ENCODE measurements at regions not wholly inside any gene's neighbourhood (a gene's known extent, or its start where the extent isn't known, plus 50 kb on each side); places are given as distances from the start of the nearest gene placed in this dataset.

DNA sequence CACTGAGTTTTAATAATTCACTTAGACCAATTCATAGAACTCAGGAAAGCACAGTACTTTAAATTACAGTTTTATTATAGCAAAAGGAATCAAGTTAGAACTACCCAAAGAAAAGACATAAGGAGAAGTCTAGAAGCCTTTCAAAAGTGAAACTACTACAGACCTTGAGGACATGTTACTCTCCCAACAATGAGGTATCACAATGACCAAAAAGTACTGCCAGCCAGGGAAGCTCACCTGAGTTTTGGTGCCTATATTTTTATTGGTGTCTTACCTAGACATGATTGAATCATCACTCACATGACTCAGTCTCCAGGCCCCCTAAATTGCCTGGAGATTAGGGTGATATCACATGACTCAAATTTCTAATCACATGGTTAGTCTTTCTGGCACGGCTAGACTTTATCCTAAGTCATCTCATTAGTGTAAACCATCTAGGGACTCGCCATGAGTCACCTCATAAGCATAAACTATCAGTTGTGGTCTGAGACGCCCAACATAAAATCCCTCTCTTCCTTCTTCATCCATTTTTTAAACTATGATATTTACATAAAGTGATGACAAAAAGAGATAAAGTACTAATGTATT, 372.3 kb downstream of the TMA16 start:
- 81 to 100% methylated on average over 1 to 2 of the region's 3 CpGs for WGBS, 2 experiments (ENCODE audit: insufficient coverage in 2 of 2)
- H3K9me3 ChIP-seq (ENCODE audit: control insufficient read depth, low read length), result no peaks in the 10 kb centered on the region
- no peaks in the 10 kb centered on the region for H3K4me1 ChIP-seq (ENCODE audit: control insufficient read depth, insufficient read depth, low read length, poor library complexity, severe bottlenecking)
- H3K27ac ChIP-seq (ENCODE audit: low read depth, low read length, severe bottlenecking), result no peak overlapping the region
- H3K36me3 ChIP-seq (ENCODE audit: control insufficient read depth, insufficient read depth, low read length), result no peaks in the 10 kb centered on the region
- H3K4me3 ChIP-seq (ENCODE audit: extremely low read depth, insufficient read depth, low read length, poor library complexity, severe bottlenecking), result no peak overlapping the region

DNA sequence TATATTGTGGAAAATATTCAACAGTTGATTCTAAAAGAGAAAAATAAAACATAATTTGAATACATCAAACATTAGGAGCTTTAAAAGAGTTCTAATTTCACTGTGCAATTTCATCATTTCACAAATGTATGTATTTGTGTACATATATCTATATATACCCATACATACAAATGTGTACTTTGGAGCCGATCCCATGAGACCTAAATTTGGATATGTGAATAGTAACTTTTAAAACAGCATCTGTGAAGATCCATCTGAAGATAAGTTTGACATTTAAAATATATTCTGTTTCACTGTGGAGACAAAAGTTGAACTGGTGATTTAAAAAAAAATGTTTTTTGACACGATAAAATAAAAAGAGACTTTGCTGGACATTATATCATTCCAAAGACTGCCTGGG, 374.0 kb downstream of the TMA16 start:
- Histone ChIP-seq H3K9me3 (ENCODE audit: control insufficient read depth, low read length) (no peaks in the 10 kb centered on the region), H3K4me1 (ENCODE audit: control insufficient read depth, insufficient read depth, low read length, poor library complexity, severe bottlenecking) (no peaks in the 10 kb centered on the region), H3K27ac (ENCODE audit: low read depth, low read length, severe bottlenecking) (no peak overlapping the region), H3K36me3 (ENCODE audit: control insufficient read depth, insufficient read depth, low read length) (no peaks in the 10 kb centered on the region), H3K4me3 (ENCODE audit: extremely low read depth, insufficient read depth, low read length, poor library complexity, severe bottlenecking) (no peak overlapping the region)
- WGBS, 2 experiments (ENCODE audit: insufficient coverage in 2 of 2), result 71% methylated on average over 1 of the region's 2 CpGs; no CpG with 5 or more reads in 1 of the 2 experiments

DNA sequence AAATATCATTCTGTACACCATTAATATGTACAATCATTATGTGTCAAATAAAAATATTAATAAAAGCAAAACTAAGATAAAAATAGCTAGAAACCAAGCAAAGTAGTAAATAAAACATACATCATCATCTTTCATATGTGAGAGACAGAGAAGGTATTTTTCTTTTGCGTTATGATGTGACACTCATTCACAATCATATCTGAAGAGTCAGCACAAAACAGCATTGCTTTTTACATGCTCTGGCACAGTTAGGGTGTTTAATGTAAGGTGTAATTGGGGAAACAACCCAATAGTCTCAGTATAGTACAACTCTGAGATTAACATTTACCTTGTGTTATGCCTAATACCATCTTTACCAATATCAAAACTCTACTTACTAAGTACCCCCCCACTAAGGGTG, 376.6 kb downstream of the TMA16 start:
- H3K36me3 ChIP-seq (ENCODE audit: control insufficient read depth, insufficient read depth, low read length), result no peaks in the 10 kb centered on the region
- H3K4me1 ChIP-seq (ENCODE audit: control insufficient read depth, insufficient read depth, low read length, poor library complexity, severe bottlenecking), result no peaks in the 10 kb centered on the region
- no peaks in the 10 kb centered on the region for H3K9me3 ChIP-seq (ENCODE audit: control insufficient read depth, low read length)
- no peak overlapping the region for H3K27ac ChIP-seq (ENCODE audit: low read depth, low read length, severe bottlenecking)
- no CpG with 5 or more reads among the region's 1 CpG for whole genome bisulfite sequencing, 2 experiments (ENCODE audit: insufficient coverage in 2 of 2)
- no peak overlapping the region for H3K4me3 ChIP-seq (ENCODE audit: extremely low read depth, insufficient read depth, low read length, poor library complexity, severe bottlenecking)

DNA sequence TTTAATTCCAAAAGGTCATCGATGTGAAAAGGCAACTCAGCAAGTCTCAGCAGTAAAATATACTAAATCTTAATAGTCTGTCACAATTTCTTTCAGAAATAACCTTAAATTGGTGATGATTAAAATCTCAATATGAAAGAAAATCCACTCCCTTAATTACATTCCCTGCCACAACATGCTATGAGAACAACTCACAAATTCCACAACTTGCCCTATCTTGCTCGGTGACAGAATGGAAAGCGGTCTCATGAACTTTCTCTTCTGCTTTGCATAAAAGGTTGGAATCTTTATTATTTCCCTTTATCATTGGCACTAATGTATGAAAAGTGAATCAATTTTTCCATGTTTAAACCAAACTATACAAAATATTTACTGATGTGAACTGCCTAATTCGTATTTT, 380.8 kb downstream of the TMA16 start:
- WGBS, 2 experiments (ENCODE audit: insufficient coverage in 2 of 2), result 67% methylated on average over 1 of the region's 4 CpGs; no CpG with 5 or more reads in 1 of the 2 experiments
- Histone ChIP-seq H3K4me3 (ENCODE audit: extremely low read depth, insufficient read depth, low read length, poor library complexity, severe bottlenecking) (no peak overlapping the region), H3K9me3 (ENCODE audit: control insufficient read depth, low read length) (no peaks in the 10 kb centered on the region), H3K4me1 (ENCODE audit: control insufficient read depth, insufficient read depth, low read length, poor library complexity, severe bottlenecking) (no peaks in the 10 kb centered on the region), H3K27ac (ENCODE audit: low read depth, low read length, severe bottlenecking) (no peak overlapping the region), H3K36me3 (ENCODE audit: control insufficient read depth, insufficient read depth, low read length) (no peaks in the 10 kb centered on the region)

DNA sequence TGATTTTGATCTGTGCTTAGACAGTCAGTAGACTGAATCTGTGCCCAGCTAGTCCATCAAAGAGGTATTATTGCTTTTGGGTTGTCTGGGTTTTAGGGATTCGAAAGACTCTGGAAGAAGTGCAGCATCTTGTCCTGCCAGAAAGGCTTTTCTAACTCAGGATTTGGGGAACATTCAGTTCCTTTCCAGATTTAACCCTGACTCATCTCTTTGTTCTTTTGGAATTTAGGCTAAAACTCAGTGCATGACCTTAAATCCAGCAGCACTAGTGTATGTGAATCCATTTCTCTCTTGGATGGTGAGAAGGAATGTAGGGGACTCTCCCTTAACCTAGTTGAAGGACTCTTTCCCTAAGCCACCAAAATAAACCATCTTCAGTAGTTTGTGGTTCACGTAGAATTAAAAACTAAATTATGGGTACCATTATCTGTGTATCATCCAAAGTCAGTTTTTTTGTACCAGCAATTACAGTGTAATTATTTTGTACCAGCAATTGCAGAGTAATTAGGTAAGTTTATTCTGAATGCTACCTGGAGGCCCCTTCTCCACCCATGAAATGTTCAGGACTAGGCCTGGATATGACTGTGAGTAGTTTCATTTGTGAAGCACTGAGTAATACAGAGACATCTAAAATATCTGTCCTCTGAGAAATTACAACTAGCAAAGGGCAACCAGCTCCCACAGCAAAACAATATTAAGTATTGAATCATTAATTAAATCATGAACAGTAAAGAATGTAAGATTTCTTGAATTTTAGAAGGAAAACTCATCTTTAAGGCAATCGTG, 384.0 kb downstream of the TMA16 start:
- no peak overlapping the region for H3K4me3 ChIP-seq (ENCODE audit: extremely low read depth, insufficient read depth, low read length, poor library complexity, severe bottlenecking)
- WGBS, 2 experiments (ENCODE audit: insufficient coverage in 2 of 2), result 89 to 100% methylated on average over 1 to 2 of the region's 3 CpGs
- no peaks in the 10 kb centered on the region for H3K9me3 ChIP-seq (ENCODE audit: control insufficient read depth, low read length)
- no peak overlapping the region for H3K27ac ChIP-seq (ENCODE audit: low read depth, low read length, severe bottlenecking)
- no peaks in the 10 kb centered on the region for H3K36me3 ChIP-seq (ENCODE audit: control insufficient read depth, insufficient read depth, low read length)
- H3K4me1 ChIP-seq (ENCODE audit: control insufficient read depth, insufficient read depth, low read length, poor library complexity, severe bottlenecking), result no peaks in the 10 kb centered on the region

DNA sequence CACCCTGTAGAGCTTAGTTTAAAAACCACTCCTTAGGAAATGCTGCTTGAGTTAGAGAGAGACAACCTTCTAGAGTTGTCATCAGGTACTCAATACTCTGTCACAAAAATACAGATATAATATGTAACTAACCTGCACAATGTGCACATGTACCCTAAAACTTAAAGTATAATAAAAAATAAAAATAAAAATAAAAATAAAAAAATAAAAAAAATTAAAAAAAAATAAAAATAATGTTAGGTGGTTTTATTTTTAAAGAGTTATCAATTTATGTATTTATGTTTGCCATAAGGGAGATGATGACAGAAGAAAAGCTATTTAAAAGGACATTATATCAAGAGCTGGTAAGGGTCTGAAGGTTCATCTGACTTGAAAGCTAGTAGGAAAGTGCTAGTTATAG, 397.9 kb downstream of the TMA16 start:
- H3K9me3 ChIP-seq (ENCODE audit: control insufficient read depth, low read length), result no peaks in the 10 kb centered on the region

DNA sequence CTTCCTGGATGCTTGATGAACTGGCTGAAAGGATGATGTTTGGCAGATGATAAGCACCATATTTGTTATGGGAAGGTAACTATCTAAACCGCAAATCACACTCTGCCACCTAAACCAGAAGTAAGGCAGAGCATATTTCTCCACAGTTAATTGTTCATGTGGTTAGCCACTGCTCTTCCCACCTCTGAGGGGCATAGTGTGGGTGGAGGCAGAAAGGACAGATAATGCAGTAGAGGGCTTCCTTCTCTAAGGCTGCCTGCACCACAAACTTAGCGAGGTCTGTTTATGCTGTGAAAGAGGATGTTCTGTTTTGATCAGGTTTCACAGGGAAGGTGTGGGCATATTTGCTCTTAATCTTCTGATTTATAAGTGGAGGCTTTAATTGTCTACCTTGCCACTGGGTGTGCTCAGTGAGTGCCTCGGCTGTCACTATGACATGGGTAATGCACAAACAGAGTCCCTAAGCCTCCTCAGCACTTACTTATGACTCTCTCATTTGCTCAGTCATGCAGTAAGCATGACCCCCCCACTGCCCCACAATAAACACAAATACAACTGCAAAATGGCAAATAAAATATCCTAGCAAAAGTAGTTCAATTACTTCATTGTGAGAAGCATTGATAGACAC, 401.0 kb downstream of the TMA16 start:
- Histone ChIP-seq H3K4me1 (ENCODE audit: control insufficient read depth, insufficient read depth, low read length, poor library complexity, severe bottlenecking) (no peaks in the 10 kb centered on the region), H3K27ac (ENCODE audit: low read depth, low read length, severe bottlenecking) (no peak overlapping the region), H3K4me3 (ENCODE audit: extremely low read depth, insufficient read depth, low read length, poor library complexity, severe bottlenecking) (no peak overlapping the region), H3K9me3 (ENCODE audit: control insufficient read depth, low read length) (no peaks in the 10 kb centered on the region), H3K36me3 (ENCODE audit: control insufficient read depth, insufficient read depth, low read length) (no peaks in the 10 kb centered on the region)
- 71% methylated on average over 1 of the region's 3 CpGs; no CpG with 5 or more reads in 1 of the 2 experiments for WGBS, 2 experiments (ENCODE audit: insufficient coverage in 2 of 2)

More for the DNA sequence above, 397.9 kb downstream of the TMA16 start:
- Histone ChIP-seq H3K4me1 (ENCODE audit: control insufficient read depth, insufficient read depth, low read length, poor library complexity, severe bottlenecking) (no peaks in the 10 kb centered on the region), H3K4me3 (ENCODE audit: extremely low read depth, insufficient read depth, low read length, poor library complexity, severe bottlenecking) (no peak overlapping the region), H3K36me3 (ENCODE audit: control insufficient read depth, insufficient read depth, low read length) (no peaks in the 10 kb centered on the region), H3K27ac (ENCODE audit: low read depth, low read length, severe bottlenecking) (no peak overlapping the region)

DNA sequence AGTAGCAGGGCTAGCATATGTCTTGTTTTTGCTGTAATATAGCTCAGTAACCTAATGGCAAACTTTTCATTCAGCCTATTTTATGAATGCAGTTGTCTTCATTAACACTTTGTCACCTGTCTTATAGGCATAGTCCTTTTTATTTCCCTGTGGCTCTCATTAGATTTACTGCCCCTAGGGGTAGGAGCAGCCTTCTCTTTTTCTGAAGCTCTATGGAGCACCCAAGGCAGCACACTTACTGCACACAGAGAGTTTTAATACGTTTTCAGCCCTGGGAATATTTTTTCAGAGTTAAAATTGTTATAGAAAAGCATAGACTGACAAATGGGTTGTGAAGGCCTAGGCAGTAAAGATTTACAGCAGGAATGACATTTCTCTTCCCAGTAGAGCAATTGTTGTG, 406.8 kb downstream of the TMA16 start:
- no peaks in the 10 kb centered on the region for H3K9me3 ChIP-seq (ENCODE audit: control insufficient read depth, low read length)
- H3K36me3 ChIP-seq (ENCODE audit: control insufficient read depth, insufficient read depth, low read length), result no peaks in the 10 kb centered on the region
- WGBS, 2 experiments (ENCODE audit: insufficient coverage in 2 of 2), result 80 to 100% methylated on average over 1 of the region's 1 CpG
- H3K4me3 ChIP-seq (ENCODE audit: extremely low read depth, insufficient read depth, low read length, poor library complexity, severe bottlenecking), result no peak overlapping the region
- H3K27ac ChIP-seq (ENCODE audit: low read depth, low read length, severe bottlenecking), result no peak overlapping the region
- no peaks in the 10 kb centered on the region for H3K4me1 ChIP-seq (ENCODE audit: control insufficient read depth, insufficient read depth, low read length, poor library complexity, severe bottlenecking)

DNA sequence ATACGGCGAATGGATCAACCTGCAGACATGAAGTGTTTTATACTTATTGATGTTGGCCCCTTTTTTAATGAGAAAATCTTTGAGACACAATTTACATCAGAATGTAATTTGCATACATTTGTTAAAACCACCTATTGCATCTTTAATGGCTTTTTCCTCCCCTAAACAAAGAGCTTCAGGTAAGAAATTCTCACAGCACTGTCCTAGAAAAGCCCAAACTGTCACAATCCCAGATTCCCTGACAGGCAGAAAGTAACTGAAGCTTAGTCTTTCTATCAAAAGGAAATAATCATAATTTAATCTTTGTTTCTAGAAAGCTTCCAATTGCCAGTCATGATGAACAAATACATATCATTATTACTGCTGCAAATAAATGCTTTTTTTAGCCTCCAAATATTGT, 407.9 kb downstream of the TMA16 start:
- Histone ChIP-seq H3K4me1 (ENCODE audit: control insufficient read depth, insufficient read depth, low read length, poor library complexity, severe bottlenecking) (no peaks in the 10 kb centered on the region), H3K36me3 (ENCODE audit: control insufficient read depth, insufficient read depth, low read length) (no peaks in the 10 kb centered on the region), H3K9me3 (ENCODE audit: control insufficient read depth, low read length) (no peaks in the 10 kb centered on the region), H3K4me3 (ENCODE audit: extremely low read depth, insufficient read depth, low read length, poor library complexity, severe bottlenecking) (no peak overlapping the region), H3K27ac (ENCODE audit: low read depth, low read length, severe bottlenecking) (no peak overlapping the region)
- no CpG with 5 or more reads among the region's 2 CpGs for WGBS, 2 experiments (ENCODE audit: insufficient coverage in 2 of 2)

DNA sequence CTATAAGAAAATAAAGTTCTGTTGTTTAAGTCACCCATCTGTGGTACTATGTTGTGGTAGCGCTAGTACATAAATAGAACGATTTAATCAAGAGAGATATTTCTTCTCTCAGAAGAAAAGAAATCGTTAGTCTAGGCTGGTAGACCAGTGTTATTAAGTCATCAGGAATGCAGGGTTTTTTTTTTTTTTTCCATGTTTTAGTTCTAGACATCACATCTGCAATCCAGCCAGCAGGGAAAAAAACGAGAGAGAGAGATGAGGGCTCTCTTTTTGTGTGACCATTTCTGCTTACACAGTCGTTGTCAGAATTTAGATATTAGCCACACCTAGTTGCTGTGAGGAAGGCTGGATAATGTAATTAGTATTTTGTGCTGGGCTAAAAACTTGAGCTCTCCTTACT, 417.4 kb downstream of the TMA16 start:
- WGBS, 2 experiments (ENCODE audit: insufficient coverage in 2 of 2), result 80 to 89% methylated on average over 1 to 3 of the region's 5 CpGs
- H3K4me3 ChIP-seq (ENCODE audit: extremely low read depth, insufficient read depth, low read length, poor library complexity, severe bottlenecking), result no peak overlapping the region

DNA sequence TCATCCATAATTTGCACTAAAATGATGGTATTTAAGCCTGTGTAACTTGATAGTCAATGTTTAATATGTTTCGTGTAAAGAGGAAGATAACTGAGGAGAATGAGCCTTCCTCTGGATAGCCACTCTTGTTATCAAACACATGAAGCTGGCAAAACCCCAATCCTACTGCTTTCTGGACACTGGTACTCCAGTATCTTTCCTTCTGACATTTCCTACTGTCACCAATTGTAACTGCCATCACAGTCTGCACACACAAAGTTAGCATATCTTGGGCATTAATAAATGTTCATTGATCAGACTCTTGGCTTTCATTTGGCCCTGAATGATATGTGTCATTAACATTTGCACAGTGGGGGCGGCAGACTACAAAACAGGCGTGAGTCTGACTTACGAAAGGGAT, 419.1 kb downstream of the TMA16 start:
- Histone ChIP-seq H3K4me3 (ENCODE audit: extremely low read depth, insufficient read depth, low read length, poor library complexity, severe bottlenecking) (no peak overlapping the region), H3K4me1 (ENCODE audit: control insufficient read depth, insufficient read depth, low read length, poor library complexity, severe bottlenecking) (no peaks in the 10 kb centered on the region), H3K36me3 (ENCODE audit: control insufficient read depth, insufficient read depth, low read length) (no peaks in the 10 kb centered on the region), H3K9me3 (ENCODE audit: control insufficient read depth, low read length) (no peaks in the 10 kb centered on the region), H3K27ac (ENCODE audit: low read depth, low read length, severe bottlenecking) (no peak overlapping the region)
- no CpG with 5 or more reads among the region's 4 CpGs for WGBS, 2 experiments (ENCODE audit: insufficient coverage in 2 of 2)

More for the DNA sequence above, 417.4 kb downstream of the TMA16 start:
- Histone ChIP-seq H3K9me3 (ENCODE audit: control insufficient read depth, low read length) (no peaks in the 10 kb centered on the region), H3K27ac (ENCODE audit: low read depth, low read length, severe bottlenecking) (no peak overlapping the region), H3K4me1 (ENCODE audit: control insufficient read depth, insufficient read depth, low read length, poor library complexity, severe bottlenecking) (no peaks in the 10 kb centered on the region), H3K36me3 (ENCODE audit: control insufficient read depth, insufficient read depth, low read length) (no peaks in the 10 kb centered on the region)
